ENCODE measurements at regions not wholly inside any gene's neighbourhood (a gene's known extent, or its start where the extent isn't known, plus 50 kb on each side); places are given as distances from the start of the nearest gene placed in this dataset.
A peak's percentile ranks its signal among the peaks of the same experiment; 100 is the strongest.

GRCh38 chr7:114862406-114862805 lies 59.5 kb upstream of the MDFIC start:
- peaks cover 0 to 2% of the 10 kb centered on the region in 2 donors for H3K27me3 Mint-ChIP-seq
- H3K4me3 Mint-ChIP-seq, result no peak overlapping the region
- Histone ChIP-seq H3K4me1 (ENCODE audit: insufficient read depth, low read length) (no peaks in the 10 kb centered on the region), H3K36me3 (ENCODE audit: insufficient read depth, low read length) (no peaks in the 10 kb centered on the region), H3K4me3 (ENCODE audit: low read length) (no peak overlapping the region), H3K27me3 (ENCODE audit: insufficient read depth, low read length, poor library complexity, severe bottlenecking) (no peaks in the 10 kb centered on the region), H3K9me3 (ENCODE audit: low read length) (no peaks in the 10 kb centered on the region), H3K27ac (ENCODE audit: low read depth, low read length) (no peak overlapping the region)
- no peaks in the 10 kb centered on the region for H3K9me3 Mint-ChIP-seq
- peaks cover 0 to 6% (median 4%) of the 10 kb centered on the region in 3 donors for H3K4me1 Mint-ChIP-seq
- no peak overlapping the region for H3K27ac Mint-ChIP-seq
- CTCF ChIA-PET, result no interaction called here
- DNase-seq, result no peak
- no peaks in the 10 kb centered on the region for H3K36me3 Mint-ChIP-seq
- POLR2A ChIA-PET, result no interaction called here

- no peaks in the 10 kb centered on the region for H3K36me3 ChIP-seq (ENCODE audit: insufficient read depth, low read length)
- H3K36me3 Mint-ChIP-seq, result no peaks in the 10 kb centered on the region
- no peak overlapping the region for H3K4me3 Mint-ChIP-seq
- peaks cover 0 to 6% (median 4%) of the 10 kb centered on the region in 3 donors for H3K4me1 Mint-ChIP-seq
- POLR2A ChIA-PET, result no interaction called here
- no peaks in the 10 kb centered on the region for H3K27me3 ChIP-seq (ENCODE audit: insufficient read depth, low read length, poor library complexity, severe bottlenecking)
- no peak overlapping the region for H3K27ac ChIP-seq (ENCODE audit: low read depth, low read length)
- no peak overlapping the region for H3K27ac Mint-ChIP-seq
- H3K27me3 Mint-ChIP-seq, result peaks cover 0 to 2% of the 10 kb centered on the region in 2 donors
- H3K4me1 ChIP-seq (ENCODE audit: insufficient read depth, low read length), result no peaks in the 10 kb centered on the region
- DNase-seq, result no peak
- no peaks in the 10 kb centered on the region for H3K9me3 ChIP-seq (ENCODE audit: low read length)
- no peaks in the 10 kb centered on the region for H3K9me3 Mint-ChIP-seq
- CTCF ChIA-PET, result interaction anchor here (0.8 to 2.8 kb wide), 7 partner anchors 8 to 987 kb away, joined by 3 to 12 read pairs (median 7); no protein-coding TSS in a partner anchor
- H3K4me3 ChIP-seq (ENCODE audit: low read length), result no peak overlapping the region
These were observed 57.6 kb upstream of the MDFIC start for GRCh38 chr7:114864278-114864677.

- Mint-ChIP-seq H3K36me3 (no peaks in the 10 kb centered on the region), H3K4me1 (peaks cover 0 to 6% (median 4%) of the 10 kb centered on the region in 3 donors), H3K27me3 (peaks cover 0 to 2% of the 10 kb centered on the region in 2 donors), H3K27ac (no peak overlapping the region), H3K9me3 (no peaks in the 10 kb centered on the region), H3K4me3 (no peak overlapping the region)
- POLR2A ChIA-PET, result no interaction called here
- Histone ChIP-seq H3K27ac (ENCODE audit: low read depth, low read length) (no peak overlapping the region), H3K4me3 (ENCODE audit: low read length) (no peak overlapping the region), H3K36me3 (ENCODE audit: insufficient read depth, low read length) (no peaks in the 10 kb centered on the region), H3K4me1 (ENCODE audit: insufficient read depth, low read length) (no peaks in the 10 kb centered on the region), H3K9me3 (ENCODE audit: low read length) (no peaks in the 10 kb centered on the region), H3K27me3 (ENCODE audit: insufficient read depth, low read length, poor library complexity, severe bottlenecking) (no peaks in the 10 kb centered on the region)
- CTCF ChIA-PET, result interaction anchor here (0.6 to 2.8 kb wide), 22 partner anchors 9 to 985 kb away, joined by 3 to 18 read pairs (median 4); no protein-coding TSS in a partner anchor
- peak; percentile 22 to 72 (median 40) for DNase-seq
These were observed 56.3 kb upstream of the MDFIC start for GRCh38 chr7:114865564-114865963.

Data from CD8-positive, alpha-beta memory T cell (primary cell).